ENCODE measurements at regions not wholly inside any gene's neighbourhood (a gene's known extent, or its start where the extent isn't known, plus 50 kb on each side); places are given as distances from the start of the nearest gene placed in this dataset.

- no peak overlapping the region for H3K27ac ChIP-seq (ENCODE audit: low read length)
- H4K20me1 ChIP-seq (ENCODE audit: insufficient read depth): no peaks in the 10 kb centered on the region
- H3K36me3 ChIP-seq (ENCODE audit: insufficient read depth, low read length): no peaks in the 10 kb centered on the region
- H3K9me2 ChIP-seq (ENCODE audit: insufficient read depth, low read length): no peaks in the 10 kb centered on the region
- TF ChIP-seq CTCF (IDR thresholded peaks at IDR 0.05; ENCODE audit: poor library complexity, severe bottlenecking) (no peak), REST (IDR thresholded peaks at IDR 0.05; ENCODE audit: borderline replicate concordance) (no peak), EP300 (conservative IDR thresholded peaks at IDR 0.05; ENCODE audit: poor library complexity, severe bottlenecking) (no peak), RAD21 (conservative IDR thresholded peaks at IDR 0.05) (no peak), MXI1 (conservative IDR thresholded peaks at IDR 0.05; ENCODE audit: poor library complexity, severe bottlenecking) (no peak), SMC3 (conservative IDR thresholded peaks at IDR 0.05; ENCODE audit: poor library complexity) (no peak), TAF1 (IDR thresholded peaks at IDR 0.05; ENCODE audit: low read depth) (no peak), EZH2 (IDR thresholded peaks at IDR 0.05; ENCODE audit: borderline replicate concordance, insufficient read depth, low read length, poor library complexity, severe bottlenecking) (no peak), POLR2AphosphoS5 (IDR thresholded peaks at IDR 0.05) (no peak)
- H3K4me3 ChIP-seq (ENCODE audit: low read length): no peak overlapping the region
- no peak overlapping the region for H2AFZ ChIP-seq (ENCODE audit: low read depth, low read length)
- no peak overlapping the region for H3K9ac ChIP-seq (ENCODE audit: low read length)
- H3K27me3 ChIP-seq (ENCODE audit: insufficient read depth, low read depth, low read length): no peaks in the 10 kb centered on the region
- H3K79me2 ChIP-seq (replicated peaks; ENCODE audit: insufficient read depth, low read length): peaks cover 3% of the 10 kb centered on the region
- H3K9me3 ChIP-seq (ENCODE audit: low read length): no peaks in the 10 kb centered on the region
- no peak overlapping the region for H3K4me2 ChIP-seq (ENCODE audit: low read length)
- H3F3A ChIP-seq (ENCODE audit: insufficient read depth, low read length, poor library complexity, severe bottlenecking): no peaks in the 10 kb centered on the region
Measured at GRCh38 chr6:167680605-167681149, 146.0 kb upstream of the AFDN start.

GRCh38 chr6:167682125-167682524 is 144.6 kb upstream of the AFDN start:
- Histone ChIP-seq H3K27ac (ENCODE audit: low read length) (no peak overlapping the region), H3K36me3 (ENCODE audit: insufficient read depth, low read length) (no peaks in the 10 kb centered on the region), H3K4me3 (ENCODE audit: low read length) (no peak overlapping the region), H3K9ac (ENCODE audit: low read length) (no peak overlapping the region), H3K27me3 (ENCODE audit: insufficient read depth, low read depth, low read length) (no peaks in the 10 kb centered on the region), H3K79me2 (replicated peaks; ENCODE audit: insufficient read depth, low read length) (peaks cover 3% of the 10 kb centered on the region), H4K20me1 (ENCODE audit: insufficient read depth) (no peaks in the 10 kb centered on the region), H3K9me3 (ENCODE audit: low read length) (no peaks in the 10 kb centered on the region), H3F3A (ENCODE audit: insufficient read depth, low read length, poor library complexity, severe bottlenecking) (no peaks in the 10 kb centered on the region), H2AFZ (ENCODE audit: low read depth, low read length) (no peak overlapping the region), H3K4me2 (ENCODE audit: low read length) (no peak overlapping the region), H3K9me2 (ENCODE audit: insufficient read depth, low read length) (no peaks in the 10 kb centered on the region)
- TF ChIP-seq EP300 (conservative IDR thresholded peaks at IDR 0.05; ENCODE audit: poor library complexity, severe bottlenecking) (no peak), POLR2AphosphoS5 (IDR thresholded peaks at IDR 0.05) (no peak), TAF1 (IDR thresholded peaks at IDR 0.05; ENCODE audit: low read depth) (no peak), RAD21 (conservative IDR thresholded peaks at IDR 0.05) (no peak), SMC3 (conservative IDR thresholded peaks at IDR 0.05; ENCODE audit: poor library complexity) (no peak), EZH2 (IDR thresholded peaks at IDR 0.05; ENCODE audit: borderline replicate concordance, insufficient read depth, low read length, poor library complexity, severe bottlenecking) (no peak), CTCF (IDR thresholded peaks at IDR 0.05; ENCODE audit: poor library complexity, severe bottlenecking) (no peak), REST (IDR thresholded peaks at IDR 0.05; ENCODE audit: borderline replicate concordance) (no peak), MXI1 (conservative IDR thresholded peaks at IDR 0.05; ENCODE audit: poor library complexity, severe bottlenecking) (no peak)
